K562 (cell line): ENCODE measurements at regions not wholly inside any gene's neighbourhood (a gene's known extent, or its start where the extent isn't known, plus 50 kb on each side); places are given as distances from the start of the nearest gene placed in this dataset.

Experiments used
- ATAC-seq: fragments of 200-7000 bp; cut with Tn5 transposase; 3 replicates; pipeline ENCODE4 v1.9.1; 2020; ENCODE audit warnings: moderate library complexity
- BruUV-seq: library from RNA; stranded (reverse); fragments of 400-500 nt; replicated peaks from 2 replicates; lab custom pipeline; 2021; lab: Mats Ljungman, UMichigan
- CTCF ChIA-PET: fragments of 300-600 bp; formaldehyde crosslinking; extraction: SDS; loops from one replicate; lab custom pipeline; 2021; ENCODE audit warnings: low intra/inter-chr PET ratio; lab: Yijun Ruan, JAX
- POLR2A ChIA-PET: fragments of 300-600, 350-650 bp; sonication (Branson Sonifier 250); formaldehyde crosslinking; extraction: SDS; loops from one replicate; lab custom pipeline; 2021; ENCODE audit warnings: antibody characterized with exemption, inconsistent platforms; lab: Yijun Ruan, JAX
- DNase-seq, 4 experiments: peaks; one replicate each; pipeline versions ENCODE4 v3.0.0 to v3.0.0-alpha.2; 2011 to 2018; ENCODE audit warnings: low spot score in 3 of 4, mixed read lengths in 3 of 4; ENCODE audit errors: extremely low read depth in 1 of 4
- FAIRE-seq: peaks from 2 replicates; lab custom pipeline; 2011; peaks lifted over from hg19 to GRCh38; lab: Jason Lieb, UNC
- H2AFZ ChIP-seq: 2 replicates; pipeline ENCODE4 v1.6.0; 2011; ENCODE audit warnings: low read depth, low read length, control low read depth, inconsistent platforms
- H3K27ac ChIP-seq: fragments of 200-600 bp; 3 replicates; pipeline ENCODE4 v1.8.0; 2011; ENCODE audit warnings: low read depth, mild to moderate bottlenecking, control low read depth, inconsistent platforms, low read length, moderate library complexity, mixed read lengths; ENCODE audit errors: extremely low read depth
- H3K27me3 ChIP-seq, 2 experiments: fragments of 300-600 bp in 1 of 2; 2 replicates in 1 of 2; 3 replicates in 1 of 2; pipeline versions ENCODE4 v1.6.0 to v1.8.0; 2011; ENCODE audit warnings: inconsistent platforms in 2 of 2, low read length in 2 of 2, mild to moderate bottlenecking in 1 of 2, mixed read lengths in 1 of 2, moderate library complexity in 1 of 2; ENCODE audit not compliant: control insufficient read depth in 2 of 2, insufficient read depth in 2 of 2
- H3K36me3 ChIP-seq: fragments of 300-600 bp; 3 replicates; pipeline ENCODE4 v1.8.0; 2011; ENCODE audit warnings: mild to moderate bottlenecking, low read length, inconsistent platforms; ENCODE audit not compliant: control insufficient read depth, insufficient read depth
- H3K4me1 ChIP-seq, 2 experiments: fragments of 200-600 bp in 1 of 2; replicated peaks in 1 of 2; 2 replicates in 1 of 2; 3 replicates in 1 of 2; pipeline versions ENCODE4 v1.5.1 to v1.8.0; 2011; ENCODE audit warnings: inconsistent platforms in 2 of 2, low read length in 2 of 2, mild to moderate bottlenecking in 1 of 2, mixed read lengths in 1 of 2, moderate library complexity in 1 of 2; ENCODE audit not compliant: control insufficient read depth in 2 of 2, insufficient read depth in 2 of 2
- H3K4me2 ChIP-seq: 2 replicates; pipeline ENCODE4 v1.6.1; 2011; ENCODE audit warnings: low read length, control low read depth, inconsistent platforms, mixed read lengths; ENCODE audit not compliant: insufficient read depth
- H3K4me3 ChIP-seq: fragments of 200-600 bp; sonication (generic), shearing (Covaris generic); 2 replicates; pipeline ENCODE4 v1.5.1; 2016; ENCODE audit warnings: control low read depth, inconsistent platforms
- H3K79me2 ChIP-seq: fragments of 200-600 bp; 3 replicates; pipeline ENCODE4 v1.8.0; 2011; ENCODE audit warnings: low read length, inconsistent platforms; ENCODE audit not compliant: control insufficient read depth, insufficient read depth
- H3K9ac ChIP-seq, 2 experiments: 2 replicates each; pipeline versions ENCODE4 v1.6.0 to v1.6.1; 2011; ENCODE audit warnings: low read depth in 2 of 2, low read length in 2 of 2, control low read depth in 1 of 2, inconsistent platforms in 1 of 2, mild to moderate bottlenecking in 1 of 2, mixed read lengths in 1 of 2; ENCODE audit not compliant: insufficient read depth in 1 of 2
- H3K9me1 ChIP-seq: one replicate; pipeline ENCODE4 v1.6.0; 2011; ENCODE audit warnings: inconsistent platforms, mild to moderate bottlenecking, low read length, moderate library complexity; ENCODE audit not compliant: control insufficient read depth, insufficient read depth
- H3K9me3 ChIP-seq: replicated peaks from 2 replicates; pipeline ENCODE4 v1.5.1; 2011; ENCODE audit warnings: low read depth, low read length, inconsistent platforms; ENCODE audit not compliant: control insufficient read depth, insufficient read depth
- H4K20me1 ChIP-seq: replicated peaks from 2 replicates; pipeline ENCODE4 v1.6.1; 2011; ENCODE audit warnings: low read length, inconsistent platforms, mixed read lengths; ENCODE audit not compliant: control insufficient read depth, insufficient read depth
- ASH1L ChIP-seq: fragments of 450-650 bp; IDR thresholded peaks from 2 replicates; pipeline ENCODE4 v1.6.1; 2018; ENCODE audit warnings: borderline replicate concordance, mild to moderate bottlenecking, low read depth; ENCODE audit not compliant: partially characterized antibody
- CEBPB ChIP-seq: fragments of 450-650 bp; IDR thresholded peaks from 2 replicates; pipeline ENCODE4 v1.6.1; 2016; ENCODE audit warnings: missing genetic modification characterization, missing compliant biosample characterization
- ESRRA ChIP-seq: fragments of 450-650 bp; IDR thresholded peaks from 2 replicates; pipeline ENCODE4 v1.6.1; 2014; ENCODE audit warnings: low read depth, mild to moderate bottlenecking, moderate library complexity, borderline replicate concordance
- FOXA1 ChIP-seq: fragments of 450-650 bp; IDR thresholded peaks from 2 replicates; pipeline ENCODE4 v1.6.1; 2016; ENCODE audit warnings: mild to moderate bottlenecking, borderline replicate concordance
- JUNB ChIP-seq: fragments of 450-650 bp; formaldehyde crosslinking; conservative IDR thresholded peaks from 2 replicates; pipeline ENCODE4 v1.4.0; 2020; ENCODE audit warnings: mild to moderate bottlenecking
- LEF1 ChIP-seq: fragments of 450-650 bp; IDR thresholded peaks from 2 replicates; pipeline ENCODE4 v1.6.1; 2016; ENCODE audit warnings: mild to moderate bottlenecking
- PHF20 ChIP-seq: fragments of 450-650 bp; IDR thresholded peaks from 2 replicates; pipeline ENCODE4 v1.6.1; 2018; ENCODE audit not compliant: partially characterized antibody
- SMAD1 ChIP-seq: fragments of 150-350 bp; IDR thresholded peaks from 2 replicates; pipeline ENCODE4 v1.6.1; 2014; ENCODE audit warnings: low read length, low read depth; ENCODE audit not compliant: partially characterized antibody
- SRSF1 ChIP-seq: fragments of 200-400 bp; formaldehyde crosslinking; IDR thresholded peaks from 2 replicates; pipeline ENCODE4 v1.6.1; 2017; ENCODE audit warnings: mild to moderate bottlenecking, low read depth, low read length, moderate library complexity
- ZNF282 ChIP-seq: sonication (generic); formaldehyde crosslinking; IDR thresholded peaks from 2 replicates; pipeline ENCODE4 v1.8.1; 2023; ENCODE audit warnings: missing genetic modification reagents
- WGBS: fragments of 100-300 bp; shearing (Covaris generic); methylation state at CpG from one replicate; pipeline ENCODE4 v1.1.6; 2016; ENCODE audit warnings: low coverage, mixed read lengths; ENCODE audit not compliant: insufficient coverage; ENCODE audit errors: missing lambda C conversion rate; 5-methylcytosine and 5-hydroxymethylcytosine counted together
- in situ Hi-C: fragments of 300-500 bp; cut with MboI; formaldehyde crosslinking; loops from 4 replicates; pipeline ENCODE4 v1.15.0; 2018; ENCODE audit warnings: inconsistent platforms, mixed read lengths
- intact Hi-C: fragments of 100-400 bp; cut with micrococcal nuclease; formaldehyde crosslinking; loops from 2 replicates; pipeline ENCODE4 v1.14.2; 2022
- TF ChIP-seq, protein P1 (sequence below), 3 experiments: fragments of 200-800 bp in 1 of 3; fragments of 250-450 bp in 1 of 3; fragments of 450-650 bp in 1 of 3; sonication (Bioruptor Pico) in 1 of 3; sonication (Bioruptor generic) in 1 of 3; formaldehyde crosslinking in 1 of 3; IDR thresholded peaks; 2 replicates each; pipeline versions ENCODE4 v1.6.1 to v1.8.0; 2016 to 2022; ENCODE audit warnings: mild to moderate bottlenecking in 2 of 3, missing genetic modification characterization in 2 of 3, missing compliant biosample characterization in 1 of 3, moderate library complexity in 1 of 3

DNA sequence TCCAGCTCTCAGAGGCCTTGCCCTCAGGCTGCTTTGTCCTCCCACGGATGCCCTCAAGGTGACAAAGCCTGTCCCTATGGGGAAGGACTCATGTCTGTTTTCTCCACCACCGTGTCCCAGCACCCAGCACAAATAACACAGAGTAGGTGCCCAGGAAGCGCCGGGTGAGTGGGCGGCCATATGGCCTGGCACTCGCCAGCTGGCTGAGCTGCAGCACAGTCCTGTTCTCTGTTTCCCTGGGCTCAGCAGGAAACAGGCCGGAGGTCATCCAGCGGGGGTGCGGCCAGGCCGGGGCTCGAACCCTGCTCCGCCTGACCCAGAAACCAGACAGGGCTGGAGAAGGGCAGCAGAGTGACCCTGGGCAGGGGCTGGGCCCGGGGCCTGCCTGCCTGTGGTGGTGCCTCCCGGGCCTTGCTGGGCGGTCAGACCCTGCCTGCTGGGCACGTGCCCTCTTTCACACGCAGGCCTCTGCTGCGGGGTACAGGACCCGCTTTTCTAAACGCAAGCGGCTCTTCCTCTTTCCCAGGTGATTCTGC is 139.0 kb upstream of the CIBAR2 start:
- Histone ChIP-seq H3K9me3 (no peaks in the 10 kb centered on the region), H3K27ac (no peak overlapping the region), H3K4me2 (no peak overlapping the region), H3K4me3 (no peak overlapping the region), H3K27me3 (no peaks in the 10 kb centered on the region), H3K4me1 (peaks cover 0 to 48% of the 10 kb centered on the region in 2 experiments; a peak in 2 of 5 replicates), H3K79me2 (peaks cover 6% of the 10 kb centered on the region; the same call in 2 of the 3 replicates), H3K36me3 (no peaks in the 10 kb centered on the region), H3K9ac (no peak overlapping the region)
- in situ Hi-C loops: loop anchor here (10.0 kb wide), 1 partner anchor 136 kb away; the partner anchor contains the start of gene CIBAR2
- DNase-seq (no peak), FAIRE-seq (no peak)
- 84% methylated on average over 18 of the region's 21 CpGs for WGBS
- BruUV-seq: no TSS peak
- no peak for TF ChIP-seq ASH1L
- TF ChIP-seq ESRRA: no peak
- TF ChIP-seq JUNB: no peak
- TF ChIP-seq SMAD1: no peak
- no peak for TF ChIP-seq CEBPB
- TF ChIP-seq PHF20: no peak
- TF ChIP-seq ZNF282 (CRISPR knock-in tag): no peak
- TF ChIP-seq FOXA1: no peak
- no peak for TF ChIP-seq SRSF1
- TF ChIP-seq LEF1: no peak
- TF ChIP-seq, protein P1, sequence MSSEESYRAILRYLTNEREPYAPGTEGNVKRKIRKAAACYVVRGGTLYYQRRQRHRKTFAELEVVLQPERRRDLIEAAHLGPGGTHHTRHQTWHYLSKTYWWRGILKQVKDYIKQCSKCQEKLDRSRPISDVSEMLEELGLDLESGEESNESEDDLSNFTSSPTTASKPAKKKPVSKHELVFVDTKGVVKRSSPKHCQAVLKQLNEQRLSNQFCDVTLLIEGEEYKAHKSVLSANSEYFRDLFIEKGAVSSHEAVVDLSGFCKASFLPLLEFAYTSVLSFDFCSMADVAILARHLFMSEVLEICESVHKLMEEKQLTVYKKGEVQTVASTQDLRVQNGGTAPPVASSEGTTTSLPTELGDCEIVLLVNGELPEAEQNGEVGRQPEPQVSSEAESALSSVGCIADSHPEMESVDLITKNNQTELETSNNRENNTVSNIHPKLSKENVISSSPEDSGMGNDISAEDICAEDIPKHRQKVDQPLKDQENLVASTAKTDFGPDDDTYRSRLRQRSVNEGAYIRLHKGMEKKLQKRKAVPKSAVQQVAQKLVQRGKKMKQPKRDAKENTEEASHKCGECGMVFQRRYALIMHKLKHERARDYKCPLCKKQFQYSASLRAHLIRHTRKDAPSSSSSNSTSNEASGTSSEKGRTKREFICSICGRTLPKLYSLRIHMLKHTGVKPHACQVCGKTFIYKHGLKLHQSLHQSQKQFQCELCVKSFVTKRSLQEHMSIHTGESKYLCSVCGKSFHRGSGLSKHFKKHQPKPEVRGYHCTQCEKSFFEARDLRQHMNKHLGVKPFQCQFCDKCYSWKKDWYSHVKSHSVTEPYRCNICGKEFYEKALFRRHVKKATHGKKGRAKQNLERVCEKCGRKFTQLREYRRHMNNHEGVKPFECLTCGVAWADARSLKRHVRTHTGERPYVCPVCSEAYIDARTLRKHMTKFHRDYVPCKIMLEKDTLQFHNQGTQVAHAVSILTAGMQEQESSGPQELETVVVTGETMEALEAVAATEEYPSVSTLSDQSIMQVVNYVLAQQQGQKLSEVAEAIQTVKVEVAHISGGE (CRISPR knock-in tag; IDR thresholded peaks at IDR 0.05): no peak
- TF ChIP-seq, all 486 proteins: peak for 0
- ATAC-seq: no peak
- ChIA-PET POLR2A (interaction anchor here (0.7 to 1.2 kb wide), 3 partner anchors 11 to 85 kb away, joined by 3 to 4 read pairs (median 4); no protein-coding TSS in a partner anchor), CTCF (interaction anchor here (0.7 kb wide), 1 partner anchor 16 kb away, joined by 5 read pairs; no protein-coding TSS in a partner anchor)
- Histone ChIP-seq H4K20me1 (peaks cover 68% of the 10 kb centered on the region), H3K9me1 (peaks cover 10% of the 10 kb centered on the region), H2AFZ (no peak overlapping the region)
- intact Hi-C loops: no loop called here
